ENCODE measurements at regions not wholly inside any gene's neighbourhood (a gene's known extent, or its start where the extent isn't known, plus 50 kb on each side); places are given as distances from the start of the nearest gene placed in this dataset.

GRCh38 chr5:6832994-6833393, 119.8 kb downstream of the TENT4A start:
- DNase-seq: peak; percentile 88

GRCh38 chr5:6833406-6833805, 120.2 kb downstream of the TENT4A start:
- DNase-seq: no peak

DNA sequence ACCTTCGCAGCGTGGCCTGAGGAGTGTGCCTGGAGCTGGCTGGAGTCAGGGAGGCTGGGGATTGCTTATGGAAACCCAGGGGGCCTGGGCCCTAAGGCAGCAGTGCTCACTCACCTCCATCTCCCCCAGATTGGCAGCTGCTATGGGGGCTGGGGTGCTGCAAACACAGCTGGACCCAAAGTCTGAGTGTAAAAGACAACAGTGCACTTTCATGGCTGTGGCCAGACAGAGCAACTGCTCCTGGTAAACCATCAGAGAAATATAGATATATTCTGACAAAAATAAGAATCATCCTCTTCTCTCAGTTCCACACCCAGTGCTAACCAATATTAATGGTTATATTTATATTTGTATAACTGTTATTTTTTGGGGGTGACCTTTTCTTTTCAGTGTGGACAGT, 123.9 kb downstream of the TENT4A start:
- DNase-seq: no peak

GRCh38 chr5:6837519-6838110, 124.4 kb downstream of the TENT4A start:
- DNase-seq: no peak

- no peak for DNase-seq
Observed at GRCh38 chr5:6838736-6839135, 125.5 kb downstream of the TENT4A start.

DNA sequence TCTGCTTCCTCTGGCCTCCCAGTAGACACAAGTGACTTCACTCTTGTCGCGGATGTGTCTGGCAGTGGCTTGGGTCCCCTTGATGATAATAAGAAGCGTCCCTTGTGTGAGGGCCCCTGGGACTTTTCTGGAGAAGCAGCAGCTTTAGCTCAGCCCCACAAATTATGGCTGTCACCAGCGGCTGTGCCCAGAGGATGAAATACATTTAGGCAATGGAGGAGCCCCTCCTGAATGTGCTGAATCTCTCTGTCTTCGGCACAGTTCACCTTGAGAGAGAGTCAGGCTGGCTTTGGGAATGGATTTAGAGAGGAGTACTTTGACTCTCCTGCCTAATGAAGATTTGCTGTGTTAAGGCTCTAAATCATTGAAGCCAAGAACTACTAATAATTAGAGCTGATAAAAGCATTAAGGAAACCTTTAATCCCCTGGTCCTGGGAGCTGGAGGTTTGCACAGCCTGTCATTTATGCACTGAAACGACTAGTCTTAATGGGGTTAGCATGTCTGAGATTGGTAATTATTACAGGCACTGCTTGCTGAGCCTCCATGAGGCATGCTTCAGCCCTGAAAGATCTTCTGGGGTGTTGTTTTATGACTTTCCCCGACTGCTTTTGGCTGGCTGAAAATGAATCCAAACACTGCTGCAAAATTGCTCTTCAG, 127.0 kb downstream of the TENT4A start:
- no peak for DNase-seq

GRCh38 chr5:6843335-6843734, 130.1 kb downstream of the TENT4A start:
- no peak for DNase-seq

- no peak for DNase-seq
Observed at GRCh38 chr5:6843821-6844220, 130.6 kb downstream of the TENT4A start.

DNA sequence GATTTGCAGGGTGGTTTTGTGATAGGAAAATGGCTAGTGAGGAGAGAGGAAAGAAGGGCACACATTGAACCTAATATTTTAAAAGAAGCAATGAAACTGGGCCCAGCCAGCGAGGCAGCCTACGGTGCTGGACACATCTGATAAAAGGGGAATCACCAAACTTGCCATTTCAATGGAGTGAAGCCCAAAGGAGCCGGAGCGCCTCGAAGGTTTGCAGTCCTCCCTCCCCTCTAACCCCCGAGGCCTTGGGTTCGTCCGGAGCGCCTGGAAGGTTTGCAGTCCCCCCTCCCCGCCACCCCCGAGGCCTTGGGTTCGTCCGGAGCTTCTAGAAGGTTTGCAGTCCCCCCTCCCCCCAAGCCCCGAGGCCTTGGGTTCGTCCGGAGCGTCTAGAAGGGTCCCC, 132.6 kb downstream of the TENT4A start:
- no peak for DNase-seq

DNA sequence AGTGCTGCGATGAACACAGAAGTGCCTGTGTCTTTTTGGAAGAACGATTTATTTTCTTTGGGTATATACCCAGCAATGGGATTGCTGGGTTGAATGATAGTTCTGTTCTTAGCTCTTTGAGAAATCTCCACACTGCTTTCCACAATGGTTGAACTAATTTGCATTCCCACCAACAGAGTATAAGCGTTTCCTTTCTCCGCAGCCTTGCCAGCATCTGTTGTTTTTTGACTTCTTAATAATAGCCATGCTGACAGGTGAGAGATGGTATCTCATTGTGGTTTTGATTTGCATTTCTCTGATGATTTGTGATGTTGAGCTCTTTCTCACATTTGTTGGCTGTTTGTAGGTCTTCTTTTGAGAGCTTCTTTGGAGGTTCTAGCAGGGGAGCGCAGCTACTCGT, 134.6 kb downstream of the TENT4A start:
- no peak for DNase-seq

DNA sequence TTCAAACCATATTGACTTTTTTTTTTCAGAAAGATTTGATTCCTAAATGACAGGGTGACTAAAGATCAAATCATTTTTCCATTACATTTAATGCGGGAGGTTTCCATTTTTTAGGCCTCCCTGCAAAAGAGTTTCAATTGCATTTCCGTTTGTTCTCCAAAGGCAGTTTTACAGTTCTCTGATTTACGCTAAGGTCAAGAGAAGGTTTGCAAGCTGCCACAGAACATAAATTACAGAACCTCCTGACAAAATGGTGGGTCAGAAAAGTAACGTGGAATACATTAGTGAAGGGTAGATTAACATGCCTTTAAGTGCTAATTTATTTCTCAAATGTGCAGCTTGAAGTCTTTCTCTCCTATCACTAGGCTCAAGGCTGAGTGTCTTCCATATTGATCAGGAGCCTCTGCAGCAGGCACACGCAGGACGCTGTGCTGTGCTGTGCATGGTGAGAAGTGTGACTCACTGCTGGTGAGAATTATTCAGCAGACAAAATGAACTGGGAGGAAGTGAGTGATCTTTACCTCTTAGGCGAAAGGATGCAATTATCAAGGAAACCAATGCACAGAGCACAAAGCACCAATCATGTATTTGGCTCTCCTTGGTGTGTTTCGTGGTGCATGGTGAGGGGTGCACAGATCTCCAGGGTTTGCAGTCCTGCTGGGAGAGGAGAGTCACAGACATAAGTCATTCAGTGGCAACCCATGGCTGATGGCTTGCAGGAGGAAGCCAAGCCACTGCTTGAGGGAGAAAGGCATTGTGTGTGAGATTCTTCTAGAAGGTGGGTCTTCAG, 136.3 kb downstream of the TENT4A start:
- DNase-seq: no peak

- no peak for DNase-seq
Observed at GRCh38 chr5:6850106-6850432, 136.8 kb downstream of the TENT4A start.

GRCh38 chr5:6856653-6857052, 143.4 kb downstream of the TENT4A start:
- no peak for DNase-seq

DNA sequence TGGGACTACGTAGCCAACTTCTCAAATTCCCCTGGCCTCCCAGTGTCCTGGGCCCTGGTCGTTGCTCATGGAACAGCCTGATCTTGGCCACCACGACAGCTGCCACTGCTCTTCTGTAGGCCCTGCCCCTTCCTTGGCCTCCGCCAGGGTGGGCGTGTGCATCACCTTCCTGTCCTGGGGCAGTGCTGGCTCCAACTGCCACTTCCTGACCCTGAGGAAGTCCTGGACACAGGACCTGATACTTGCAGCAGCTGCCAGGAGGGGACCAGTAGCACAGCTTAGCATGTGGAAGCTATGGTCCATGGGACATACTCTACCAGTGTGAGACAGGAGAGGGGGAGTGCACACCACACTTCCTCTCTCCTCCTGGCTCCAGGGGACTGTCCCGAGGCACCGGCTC, 145.2 kb downstream of the TENT4A start:
- no peak for DNase-seq

DNA sequence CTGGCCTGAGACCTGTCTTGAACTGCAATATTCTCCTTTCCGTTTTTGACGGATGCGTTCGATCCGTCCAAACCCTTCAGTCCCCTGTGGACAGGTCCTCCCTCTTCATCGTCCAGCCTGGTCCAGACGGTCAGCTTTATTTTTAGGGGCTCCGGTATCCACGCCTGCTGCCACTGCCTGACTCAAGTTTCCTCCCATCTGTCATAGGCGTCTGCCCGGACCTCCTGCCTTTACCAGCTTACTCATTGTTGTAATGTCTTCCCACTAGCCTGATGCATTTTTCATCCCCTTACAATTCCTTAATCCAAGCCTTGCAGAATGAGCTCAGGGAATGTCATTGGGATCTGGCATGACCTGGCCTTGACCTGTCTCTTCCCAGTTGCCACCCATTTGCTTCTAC, 145.8 kb downstream of the TENT4A start:
- no peak for DNase-seq

DNA sequence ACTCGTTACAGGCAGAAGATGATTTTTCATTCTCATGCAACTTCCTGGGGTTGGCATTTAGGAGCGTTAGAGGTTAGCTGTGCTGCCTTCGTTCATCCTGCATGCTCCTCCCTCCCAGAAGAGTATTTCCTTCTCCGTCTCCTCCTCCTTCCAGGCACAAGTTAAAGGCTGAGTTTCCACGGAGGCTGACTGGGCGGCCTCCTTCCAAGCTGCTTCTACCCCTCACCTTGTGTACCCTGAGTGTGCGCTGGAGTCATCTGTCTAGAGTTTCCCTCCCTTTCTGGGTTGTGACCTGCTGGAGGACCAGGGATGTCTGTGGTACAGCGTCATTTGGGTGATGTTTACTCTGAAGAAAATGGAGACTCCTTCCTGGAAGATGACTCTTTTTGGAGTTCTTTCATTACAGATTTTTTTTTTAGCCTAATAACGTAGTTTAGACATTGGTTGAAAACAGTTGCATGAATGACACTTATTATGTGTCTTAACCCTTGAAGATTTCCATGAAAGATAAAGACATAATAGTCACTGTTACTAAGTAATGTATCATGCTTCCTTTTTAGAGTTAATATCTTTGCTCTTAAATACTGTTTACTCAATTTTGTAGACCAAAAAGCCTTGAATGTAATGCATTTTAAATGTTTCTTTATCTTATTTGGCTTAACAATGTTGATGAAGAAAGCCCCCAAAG, 146.9 kb downstream of the TENT4A start:
- no peak for DNase-seq

DNA sequence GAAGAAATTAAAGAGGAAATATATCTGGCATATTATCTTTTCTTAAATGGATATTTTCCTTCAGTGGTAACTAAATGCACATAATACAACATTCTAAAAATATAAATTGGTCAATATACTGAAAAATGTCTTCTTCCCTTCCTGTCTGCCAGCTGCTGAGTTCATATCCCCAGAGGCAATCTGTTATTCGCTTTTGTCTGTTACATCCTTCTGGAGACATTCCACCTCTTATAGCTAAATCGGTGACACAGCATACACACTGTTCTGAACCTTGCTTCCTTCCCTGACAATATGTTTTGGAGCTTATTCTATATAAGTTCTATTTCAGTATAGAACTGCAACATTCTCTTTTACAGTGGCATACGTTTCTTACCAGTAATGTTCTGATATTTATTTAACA, 147.8 kb downstream of the TENT4A start:
- no peak for DNase-seq

GRCh38 chr5:6861667-6862066, 148.4 kb downstream of the TENT4A start:
- no peak for DNase-seq

GRCh38 chr5:6862306-6862705, 149.1 kb downstream of the TENT4A start:
- no peak for DNase-seq

GRCh38 chr5:6867712-6868111, 154.5 kb downstream of the TENT4A start:
- no peak for DNase-seq

DNA sequence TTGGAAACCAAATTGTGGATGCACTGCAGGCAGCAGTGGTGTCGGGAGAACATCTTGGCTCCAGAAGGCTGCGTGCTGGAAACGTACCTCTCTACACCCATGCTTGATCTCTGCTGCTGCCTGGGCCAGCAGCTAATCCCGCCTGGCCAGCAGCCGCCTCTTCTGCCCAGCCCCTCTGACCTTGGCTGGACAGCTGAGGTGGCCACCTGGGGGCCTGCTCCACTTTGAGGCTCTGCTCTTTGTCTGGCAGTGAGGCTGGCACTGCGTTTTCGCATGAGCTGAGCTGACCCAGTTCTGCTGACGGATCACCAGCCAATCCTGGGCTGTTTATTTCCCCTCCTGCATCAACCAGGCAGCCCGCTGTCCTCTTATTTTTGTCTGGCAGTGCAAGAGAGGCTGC, 154.9 kb downstream of the TENT4A start:
- no peak for DNase-seq

DNA sequence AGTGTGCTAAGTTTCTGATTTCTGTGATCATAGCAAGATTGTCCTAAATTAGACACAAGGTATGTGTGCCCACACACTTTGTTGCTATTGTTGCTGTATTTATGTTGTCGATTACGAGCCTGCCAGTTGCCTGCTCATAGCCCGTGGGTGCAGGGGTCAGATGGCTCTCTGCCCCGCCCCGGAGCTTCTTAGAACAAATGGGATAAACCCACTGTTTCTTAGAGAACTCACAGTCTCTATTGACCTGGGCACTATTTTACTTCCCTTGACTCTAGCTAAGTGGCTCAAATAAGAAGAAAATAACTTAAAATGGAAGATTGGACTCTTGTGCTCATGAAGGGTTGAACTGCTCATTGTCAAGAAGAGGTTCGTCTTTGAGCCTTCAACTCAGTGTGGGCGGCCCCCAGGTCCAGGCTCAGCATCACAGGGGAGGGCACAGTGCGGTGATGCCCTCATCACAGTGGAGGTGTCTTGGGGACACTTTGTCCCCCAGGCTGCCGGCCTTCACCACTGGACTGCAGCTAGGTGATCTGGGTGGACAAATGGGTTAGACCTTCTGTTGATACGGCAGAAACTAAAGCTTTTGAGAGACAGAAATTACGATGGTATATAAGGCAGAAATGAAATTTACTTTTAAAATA, 155.5 kb downstream of the TENT4A start:
- DNase-seq: no peak

GRCh38 chr5:6869677-6870076, 156.4 kb downstream of the TENT4A start:
- no peak for DNase-seq

Measured in NCI-H1694 (cell line).